ENCODE measurements at regions not wholly inside any gene's neighbourhood (a gene's known extent, or its start where the extent isn't known, plus 50 kb on each side); places are given as distances from the start of the nearest gene placed in this dataset.

DNA sequence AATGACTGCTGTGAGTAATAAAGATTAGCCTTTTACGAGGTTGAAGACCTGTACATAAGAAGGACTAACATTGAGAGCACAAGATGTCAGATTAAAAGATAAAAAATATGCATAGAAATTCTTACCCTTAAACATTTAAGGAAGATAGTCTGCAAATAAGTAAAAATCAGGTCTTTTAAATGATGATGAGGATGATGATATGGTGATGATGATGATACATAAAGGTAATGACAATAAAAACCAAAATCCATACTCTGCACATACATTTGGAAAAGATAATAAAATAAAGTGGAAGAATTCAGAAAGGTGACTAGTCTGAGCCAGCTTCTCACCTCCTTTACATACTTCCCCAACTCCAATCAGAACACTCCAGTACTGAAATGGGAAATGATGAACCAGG is 124.5 kb downstream of the PTCSC3 start:
- FAIRE-seq (no peak), DNase-seq (ENCODE audit: insufficient read length, low spot score) (no peak)
- no peak for TF ChIP-seq POLR2AphosphoS5 (IDR thresholded peaks at IDR 0.05; ENCODE audit: low read depth, low read length)
- no peak for TF ChIP-seq TAF1 (IDR thresholded peaks at IDR 0.05; ENCODE audit: low read depth, low read length)
- TF ChIP-seq POU2F2 (IDR thresholded peaks at IDR 0.05; ENCODE audit: low read depth, low read length): no peak
- TF ChIP-seq PAX5 (IDR thresholded peaks at IDR 0.05; ENCODE audit: insufficient read depth, low read length, severe bottlenecking): no peak
- TF ChIP-seq SPI1 (IDR thresholded peaks at IDR 0.05; ENCODE audit: low read depth, low read length): no peak
- TF ChIP-seq POLR2A (IDR thresholded peaks at IDR 0.05; ENCODE audit: low read depth, low read length): no peak

DNA sequence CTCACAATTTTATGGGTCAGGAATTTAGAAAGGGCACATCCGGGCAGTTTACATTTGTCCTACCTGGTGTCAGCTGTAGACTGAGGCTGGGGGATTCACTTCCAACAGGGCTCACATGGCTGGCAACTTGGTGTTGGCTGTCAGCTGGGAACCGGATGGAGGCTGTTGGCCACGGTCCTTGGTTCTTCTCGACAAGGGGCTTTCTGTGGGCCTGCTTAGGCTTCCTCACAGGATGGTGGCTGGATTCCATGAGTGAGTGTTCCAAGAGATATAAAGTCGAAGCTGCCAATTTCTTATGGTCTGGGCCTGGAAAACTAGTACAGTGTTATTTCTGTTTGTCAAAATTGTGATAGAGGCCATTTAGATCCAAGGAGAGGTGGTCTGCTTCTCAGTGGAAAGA is 127.9 kb downstream of the PTCSC3 start:
- DNase-seq (ENCODE audit: insufficient read length, low spot score) (no peak), FAIRE-seq (no peak)
- TF ChIP-seq POU2F2 (IDR thresholded peaks at IDR 0.05; ENCODE audit: low read depth, low read length) (no peak), TAF1 (IDR thresholded peaks at IDR 0.05; ENCODE audit: low read depth, low read length) (no peak), PAX5 (IDR thresholded peaks at IDR 0.05; ENCODE audit: insufficient read depth, low read length, severe bottlenecking) (no peak), SPI1 (IDR thresholded peaks at IDR 0.05; ENCODE audit: low read depth, low read length) (no peak), POLR2AphosphoS5 (IDR thresholded peaks at IDR 0.05; ENCODE audit: low read depth, low read length) (no peak), POLR2A (IDR thresholded peaks at IDR 0.05; ENCODE audit: low read depth, low read length) (no peak)

DNA sequence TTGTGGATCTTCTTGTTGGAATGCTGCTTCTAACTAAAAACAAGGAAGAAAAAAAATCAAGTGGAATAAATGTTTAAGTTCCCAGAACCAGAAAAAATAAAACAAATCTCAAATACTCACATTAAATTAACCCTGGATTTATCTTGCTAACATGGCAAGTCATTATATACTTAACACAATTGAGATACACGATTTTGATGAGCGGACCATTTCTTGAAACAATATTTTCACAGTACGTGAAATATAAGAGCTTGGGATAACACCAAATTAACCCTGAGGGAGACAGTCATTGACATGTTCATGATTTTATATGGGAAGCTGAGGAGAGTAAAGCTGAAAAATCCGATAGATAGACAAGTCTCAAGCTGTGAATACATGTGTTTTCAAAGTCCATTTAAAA is 128.6 kb downstream of the PTCSC3 start:
- no peak for TF ChIP-seq TAF1 (IDR thresholded peaks at IDR 0.05; ENCODE audit: low read depth, low read length)
- no peak for TF ChIP-seq POU2F2 (IDR thresholded peaks at IDR 0.05; ENCODE audit: low read depth, low read length)
- TF ChIP-seq POLR2AphosphoS5 (IDR thresholded peaks at IDR 0.05; ENCODE audit: low read depth, low read length): no peak
- TF ChIP-seq SPI1 (IDR thresholded peaks at IDR 0.05; ENCODE audit: low read depth, low read length): no peak
- no peak for TF ChIP-seq PAX5 (IDR thresholded peaks at IDR 0.05; ENCODE audit: insufficient read depth, low read length, severe bottlenecking)
- no peak for TF ChIP-seq POLR2A (IDR thresholded peaks at IDR 0.05; ENCODE audit: low read depth, low read length)
- DNase-seq (ENCODE audit: insufficient read length, low spot score): no peak
- FAIRE-seq: no peak

DNA sequence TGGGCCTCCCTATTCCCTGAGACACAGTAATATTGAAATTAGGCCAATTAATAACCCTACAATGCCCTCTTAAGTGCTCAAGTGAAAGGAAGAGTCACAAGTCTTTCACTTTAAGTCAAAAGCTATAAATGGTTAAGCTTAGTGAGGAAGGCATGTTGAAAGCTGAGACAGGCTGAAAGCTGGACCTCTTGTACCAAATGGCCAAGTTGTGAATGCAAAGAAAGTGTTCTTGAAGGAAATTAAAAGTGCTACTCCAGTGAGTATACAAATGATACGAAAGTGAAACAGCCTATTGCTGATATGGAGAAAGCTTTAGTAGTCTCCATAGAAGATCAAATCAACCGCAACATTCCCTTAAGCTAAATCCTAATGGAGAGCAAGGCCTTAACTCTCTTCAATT is 140.8 kb downstream of the PTCSC3 start:
- TF ChIP-seq POLR2AphosphoS5 (IDR thresholded peaks at IDR 0.05; ENCODE audit: low read depth, low read length) (no peak), SPI1 (IDR thresholded peaks at IDR 0.05; ENCODE audit: low read depth, low read length) (no peak), POLR2A (IDR thresholded peaks at IDR 0.05; ENCODE audit: low read depth, low read length) (no peak), TAF1 (IDR thresholded peaks at IDR 0.05; ENCODE audit: low read depth, low read length) (no peak), PAX5 (IDR thresholded peaks at IDR 0.05; ENCODE audit: insufficient read depth, low read length, severe bottlenecking) (no peak), POU2F2 (IDR thresholded peaks at IDR 0.05; ENCODE audit: low read depth, low read length) (no peak)
- DNase-seq (ENCODE audit: insufficient read length, low spot score): no peak
- no peak for FAIRE-seq

DNA sequence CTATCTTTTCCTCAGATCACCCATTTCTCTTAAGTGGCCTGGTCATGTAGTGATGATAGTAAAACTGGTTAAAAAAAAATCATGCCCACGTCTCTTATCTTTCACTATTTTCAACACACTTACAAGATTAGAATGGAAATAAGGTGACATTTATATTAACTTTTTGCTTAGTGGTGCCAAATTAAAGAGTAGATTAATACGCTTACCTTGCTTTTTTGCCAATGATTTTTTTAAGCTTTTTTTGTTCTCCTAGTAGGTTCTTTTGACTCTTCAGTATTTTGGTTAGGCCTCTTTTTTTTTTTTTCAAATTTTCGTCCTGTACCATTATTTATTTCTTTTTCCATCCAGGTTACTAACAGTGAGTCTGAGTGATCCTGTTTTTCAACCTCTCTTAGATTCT is 147.9 kb downstream of the PTCSC3 start:
- FAIRE-seq: no peak
- no peak for TF ChIP-seq SPI1 (IDR thresholded peaks at IDR 0.05; ENCODE audit: low read depth, low read length)
- no peak for TF ChIP-seq POU2F2 (IDR thresholded peaks at IDR 0.05; ENCODE audit: low read depth, low read length)
- no peak for TF ChIP-seq POLR2A (IDR thresholded peaks at IDR 0.05; ENCODE audit: low read depth, low read length)
- TF ChIP-seq PAX5 (IDR thresholded peaks at IDR 0.05; ENCODE audit: insufficient read depth, low read length, severe bottlenecking): no peak
- TF ChIP-seq POLR2AphosphoS5 (IDR thresholded peaks at IDR 0.05; ENCODE audit: low read depth, low read length): no peak
- no peak for TF ChIP-seq TAF1 (IDR thresholded peaks at IDR 0.05; ENCODE audit: low read depth, low read length)
- no peak for DNase-seq (ENCODE audit: insufficient read length, low spot score)

DNA sequence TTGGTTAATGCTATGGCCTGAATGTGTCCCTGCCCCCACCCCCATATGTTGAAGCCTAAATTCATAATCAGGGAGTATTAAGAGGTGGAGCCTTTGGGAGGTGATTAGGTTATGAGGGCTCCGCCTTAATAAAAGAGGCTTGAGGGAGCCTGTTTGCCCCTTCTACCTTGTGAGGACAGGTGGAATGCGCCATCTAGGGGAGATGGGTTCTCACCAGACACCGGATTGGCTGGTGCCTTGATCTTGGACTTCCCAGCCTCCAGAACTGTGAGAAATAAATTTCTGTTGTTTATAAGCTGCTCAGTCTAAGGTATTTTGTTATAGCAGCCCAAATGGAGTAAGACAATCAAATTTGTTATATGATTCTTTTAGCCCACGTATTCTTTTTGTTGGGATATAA is 148.3 kb downstream of the PTCSC3 start:
- TF ChIP-seq PAX5 (IDR thresholded peaks at IDR 0.05; ENCODE audit: insufficient read depth, low read length, severe bottlenecking) (no peak), SPI1 (IDR thresholded peaks at IDR 0.05; ENCODE audit: low read depth, low read length) (no peak), POLR2A (IDR thresholded peaks at IDR 0.05; ENCODE audit: low read depth, low read length) (no peak)
- DNase-seq (ENCODE audit: insufficient read length, low spot score): no peak
- no peak for FAIRE-seq

DNA sequence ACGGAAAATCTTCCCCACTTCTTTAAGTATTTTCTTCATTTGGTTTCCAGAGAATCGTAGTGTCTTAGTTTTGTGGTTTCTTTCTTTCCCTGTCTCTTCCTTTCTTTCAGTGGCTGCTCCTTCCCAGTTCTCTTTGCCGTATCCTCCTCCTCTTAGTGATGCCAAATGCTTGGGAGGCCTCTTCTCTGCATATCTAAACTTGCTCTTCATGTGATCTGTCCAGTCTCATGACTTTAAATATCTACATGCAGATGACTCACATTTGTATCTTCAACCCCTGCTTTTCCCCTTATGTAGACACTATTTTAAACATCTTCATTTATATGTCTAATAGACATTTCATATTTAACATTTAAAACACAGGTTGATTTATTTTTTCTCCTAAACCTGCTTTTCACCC is 149.2 kb downstream of the PTCSC3 start:
- TF ChIP-seq PAX5 (IDR thresholded peaks at IDR 0.05; ENCODE audit: insufficient read depth, low read length, severe bottlenecking) (no peak), SPI1 (IDR thresholded peaks at IDR 0.05; ENCODE audit: low read depth, low read length) (no peak), TAF1 (IDR thresholded peaks at IDR 0.05; ENCODE audit: low read depth, low read length) (no peak), POLR2AphosphoS5 (IDR thresholded peaks at IDR 0.05; ENCODE audit: low read depth, low read length) (no peak), POU2F2 (IDR thresholded peaks at IDR 0.05; ENCODE audit: low read depth, low read length) (no peak), POLR2A (IDR thresholded peaks at IDR 0.05; ENCODE audit: low read depth, low read length) (no peak)
- no peak for FAIRE-seq
- DNase-seq (ENCODE audit: insufficient read length, low spot score): no peak

DNA sequence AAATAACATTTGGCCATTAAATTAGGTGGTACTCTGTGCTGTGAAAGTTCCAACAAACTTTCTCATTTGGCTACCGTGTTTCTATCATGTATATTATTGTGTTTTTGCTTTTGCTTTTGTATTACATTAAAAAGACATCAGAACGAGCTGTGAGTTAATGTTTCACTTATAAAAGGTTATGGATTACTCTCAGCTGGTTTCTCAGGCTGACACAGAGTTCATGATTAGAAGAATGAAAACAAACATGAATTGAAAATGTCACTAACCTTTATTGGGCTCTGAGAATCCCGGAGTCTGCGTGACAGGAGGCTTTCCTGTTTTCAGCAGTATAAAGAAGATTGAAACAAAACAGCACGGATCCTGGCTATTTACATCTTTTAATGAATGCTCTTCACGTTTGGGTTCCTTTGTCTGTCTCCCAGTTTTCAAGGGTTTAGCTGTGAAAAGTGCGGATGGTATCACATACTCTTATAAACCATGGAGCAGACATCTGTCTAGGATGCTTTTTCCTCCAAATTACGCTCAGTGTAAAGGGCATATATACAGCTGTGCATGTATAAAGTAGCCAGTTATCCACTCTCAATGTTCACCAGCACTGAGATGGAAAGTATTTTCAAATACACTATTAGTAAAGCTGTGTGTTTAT is 153.6 kb downstream of the PTCSC3 start:
- no peak for DNase-seq (ENCODE audit: insufficient read length, low spot score)
- no peak for FAIRE-seq
- TF ChIP-seq POLR2A (IDR thresholded peaks at IDR 0.05; ENCODE audit: low read depth, low read length) (no peak), SPI1 (IDR thresholded peaks at IDR 0.05; ENCODE audit: low read depth, low read length) (no peak), POU2F2 (IDR thresholded peaks at IDR 0.05; ENCODE audit: low read depth, low read length) (no peak), POLR2AphosphoS5 (IDR thresholded peaks at IDR 0.05; ENCODE audit: low read depth, low read length) (no peak), PAX5 (IDR thresholded peaks at IDR 0.05; ENCODE audit: insufficient read depth, low read length, severe bottlenecking) (no peak), TAF1 (IDR thresholded peaks at IDR 0.05; ENCODE audit: low read depth, low read length) (no peak)

DNA sequence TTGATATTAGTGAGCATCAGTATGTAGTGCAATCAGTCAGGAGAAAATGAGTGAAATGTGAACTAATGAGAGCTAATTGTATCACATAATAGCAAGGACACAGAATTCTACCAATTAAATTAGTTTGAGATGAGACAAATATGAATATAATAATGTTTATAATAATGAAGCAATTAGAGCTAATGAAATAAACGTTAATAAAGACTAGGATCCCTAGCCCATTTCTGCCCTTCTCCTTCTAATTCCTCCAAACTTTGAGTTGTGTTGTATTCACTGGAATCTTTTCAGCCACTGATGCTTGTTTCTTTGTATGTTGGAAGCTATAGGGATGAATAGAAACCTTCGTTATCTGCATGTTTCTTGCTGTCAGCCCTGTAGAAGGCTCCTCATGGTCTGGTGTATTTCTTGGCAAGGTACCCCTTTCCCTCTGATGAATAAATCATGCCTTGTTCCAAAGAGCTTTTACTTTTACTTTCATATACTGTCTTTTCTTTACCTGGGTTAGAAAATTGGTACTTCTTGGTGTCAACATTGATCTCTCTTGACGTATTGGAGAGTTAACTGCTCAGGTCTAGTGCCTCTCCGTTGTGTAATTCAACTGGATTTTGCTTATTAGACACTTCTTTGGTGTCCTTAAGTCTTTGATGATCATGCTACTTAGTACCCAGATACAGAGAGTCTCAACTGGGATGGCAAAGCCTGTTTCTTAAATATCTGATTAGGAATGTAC is 154.8 kb downstream of the PTCSC3 start:
- TF ChIP-seq POLR2A (IDR thresholded peaks at IDR 0.05; ENCODE audit: low read depth, low read length) (no peak), POU2F2 (IDR thresholded peaks at IDR 0.05; ENCODE audit: low read depth, low read length) (no peak), PAX5 (IDR thresholded peaks at IDR 0.05; ENCODE audit: insufficient read depth, low read length, severe bottlenecking) (no peak), POLR2AphosphoS5 (IDR thresholded peaks at IDR 0.05; ENCODE audit: low read depth, low read length) (no peak), TAF1 (IDR thresholded peaks at IDR 0.05; ENCODE audit: low read depth, low read length) (no peak), SPI1 (IDR thresholded peaks at IDR 0.05; ENCODE audit: low read depth, low read length) (no peak)
- FAIRE-seq (peak; percentile 52), DNase-seq (ENCODE audit: insufficient read length, low spot score) (no peak)
